T-helper 17 cell (primary cell): ENCODE measurements at regions not wholly inside any gene's neighbourhood (a gene's known extent, or its start where the extent isn't known, plus 50 kb on each side); places are given as distances from the start of the nearest gene placed in this dataset.
A peak's percentile ranks its signal among the peaks of the same experiment; 100 is the strongest.

Experiments used
- ATAC-seq: fragments of 150-1000 bp; cut with Tn5 transposase; 2 replicates; pipeline ENCODE4 v1.10.0; 2021; ENCODE audit warnings: mild to moderate bottlenecking, moderate library complexity
- DNase-seq, 3 donors: peaks; one replicate each; pipeline versions ENCODE4 v3.0.0 to v3.0.0-alpha.2; 2020 to 2021
- H3K9me3 ChIP-seq: one replicate; pipeline ENCODE4 v1.7.0; 2013; ENCODE audit warnings: low read length, mild to moderate bottlenecking; ENCODE audit not compliant: control insufficient read depth, poor library complexity, severe bottlenecking
- H3K27ac Mint-ChIP-seq: one replicate; pipeline ENCODE4 v1.8.0; 2022; ENCODE audit warnings: mild to moderate bottlenecking, moderate library complexity, mixed read lengths
- H3K27me3 Mint-ChIP-seq: one replicate; pipeline ENCODE4 v1.8.0; 2022; ENCODE audit warnings: mixed read lengths
- H3K36me3 Mint-ChIP-seq: one replicate; pipeline ENCODE4 v1.8.0; 2022; ENCODE audit warnings: low read depth, mixed read lengths
- H3K4me1 Mint-ChIP-seq: one replicate; pipeline ENCODE4 v1.8.0; 2022; ENCODE audit warnings: mild to moderate bottlenecking, mixed read lengths
- H3K4me3 Mint-ChIP-seq: one replicate; pipeline ENCODE4 v1.8.0; 2022; ENCODE audit warnings: mild to moderate bottlenecking, moderate library complexity, mixed read lengths

DNA sequence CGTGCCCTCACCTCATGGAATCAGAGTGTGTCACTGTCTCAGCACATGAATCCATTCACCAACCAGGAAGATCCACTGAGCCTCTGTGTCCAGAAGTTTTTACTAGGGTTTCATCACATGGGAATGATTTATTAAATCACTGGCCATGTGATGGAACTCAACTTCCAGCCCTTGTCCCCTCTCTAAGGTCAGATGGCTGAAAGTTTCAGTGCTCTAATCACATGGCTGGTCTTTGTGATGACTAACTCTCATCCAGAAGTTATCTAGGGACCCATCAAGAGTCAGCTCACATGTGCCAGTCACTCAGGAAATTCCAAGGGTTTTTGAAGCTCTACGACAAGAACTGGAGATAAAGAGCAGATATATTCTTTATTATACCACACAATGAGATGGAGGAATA, 140.5 kb upstream of the GYPC start:
- H3K36me3 Mint-ChIP-seq = no peaks in the 10 kb centered on the region
- DNase-seq = no peak
- H3K9me3 ChIP-seq = no peaks in the 10 kb centered on the region
- no peaks in the 10 kb centered on the region for H3K4me1 Mint-ChIP-seq
- H3K27ac Mint-ChIP-seq = no peak overlapping the region
- peaks cover 21% of the 10 kb centered on the region for H3K27me3 Mint-ChIP-seq
- no peak for ATAC-seq
- no peak overlapping the region for H3K4me3 Mint-ChIP-seq

DNA sequence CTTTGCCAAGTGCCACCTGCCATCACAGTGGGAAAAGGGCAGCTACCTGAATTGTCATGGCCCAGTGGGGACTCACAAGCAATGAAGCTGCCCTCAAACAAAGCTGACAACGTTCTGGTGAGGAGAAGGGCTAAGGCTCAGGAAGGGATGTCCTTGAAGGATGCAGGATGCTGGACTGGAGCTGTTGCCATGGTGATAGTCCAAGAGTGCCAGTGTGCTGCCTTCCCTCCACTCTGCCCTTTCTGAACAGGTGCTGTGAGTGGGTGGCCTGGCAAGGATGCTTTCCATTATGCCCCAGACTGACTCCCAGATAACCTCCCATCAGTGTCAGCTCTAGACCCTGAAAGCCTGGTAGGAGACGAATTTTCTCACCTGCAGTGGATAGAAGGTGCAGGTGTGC, 137.8 kb upstream of the GYPC start:
- DNase-seq (no peak), ATAC-seq (no peak)
- no peak overlapping the region for H3K27ac Mint-ChIP-seq
- H3K9me3 ChIP-seq = no peaks in the 10 kb centered on the region
- peaks cover 21% of the 10 kb centered on the region for H3K27me3 Mint-ChIP-seq
- H3K4me1 Mint-ChIP-seq = peaks cover 2% of the 10 kb centered on the region
- H3K36me3 Mint-ChIP-seq = no peaks in the 10 kb centered on the region
- no peak overlapping the region for H3K4me3 Mint-ChIP-seq

DNA sequence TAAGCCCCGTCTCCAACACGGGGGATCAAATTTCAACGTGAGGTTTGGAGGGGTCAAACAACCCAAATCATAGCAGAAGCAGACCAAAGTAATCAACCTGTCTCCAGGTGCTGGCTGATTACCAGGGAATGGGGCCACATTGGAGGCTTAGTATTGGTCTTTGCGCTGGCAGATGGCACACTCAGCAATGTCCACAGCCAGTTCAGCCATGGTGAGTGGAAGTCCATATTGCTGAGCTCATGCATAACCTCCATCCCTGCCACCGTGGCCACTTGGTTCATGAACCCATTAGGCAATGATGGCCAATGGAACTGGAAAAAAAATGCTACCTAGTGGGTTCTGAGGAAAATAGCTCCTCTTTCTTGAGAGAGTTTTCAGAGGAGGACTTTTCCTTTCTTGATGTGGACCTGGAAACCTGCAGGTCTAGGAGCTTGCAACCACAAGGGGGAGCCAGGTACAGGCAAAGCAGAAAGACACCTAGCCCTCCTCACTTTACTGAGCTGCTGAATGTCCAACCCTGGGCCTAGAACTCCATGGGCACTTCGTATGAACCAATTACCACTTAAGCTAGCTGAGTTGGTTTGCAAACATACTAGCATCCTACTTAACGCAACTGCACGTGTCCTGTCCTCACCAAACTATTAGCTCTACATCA, 128.0 kb upstream of the GYPC start:
- H3K4me1 Mint-ChIP-seq = peaks cover 4% of the 10 kb centered on the region
- DNase-seq = peak; percentile 37 to 63 (median 42)

DNA sequence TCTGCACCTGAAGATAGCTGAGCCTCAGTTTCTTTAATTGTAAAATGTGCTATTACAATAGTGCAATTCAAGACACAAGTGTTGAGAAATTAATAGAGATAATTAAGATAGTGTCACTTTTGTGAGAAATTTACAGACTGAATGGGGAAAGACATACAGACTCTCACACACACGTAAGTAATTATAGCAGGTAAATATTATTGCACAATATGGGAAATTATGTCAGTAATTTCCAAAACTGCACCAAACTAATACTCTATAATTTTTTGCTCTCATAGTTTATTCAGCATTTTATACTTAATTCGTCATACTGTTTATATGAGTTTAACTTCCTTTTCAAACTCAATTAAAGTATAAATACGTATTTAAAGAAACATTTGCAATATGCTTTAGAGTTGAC, 124.9 kb upstream of the GYPC start:
- H3K36me3 Mint-ChIP-seq = peaks cover 4% of the 10 kb centered on the region
- no peak for ATAC-seq
- H3K4me3 Mint-ChIP-seq = no peak overlapping the region
- no peak for DNase-seq
- H3K4me1 Mint-ChIP-seq = peaks cover 2% of the 10 kb centered on the region
- no peaks in the 10 kb centered on the region for H3K9me3 ChIP-seq
- no peak overlapping the region for H3K27ac Mint-ChIP-seq
- H3K27me3 Mint-ChIP-seq = peaks cover 37% of the 10 kb centered on the region

More for the DNA sequence above, 128.0 kb upstream of the GYPC start:
- H3K4me3 Mint-ChIP-seq = no peak overlapping the region
- peak; percentile 73 for ATAC-seq
- H3K27ac Mint-ChIP-seq = no peak overlapping the region
- no peaks in the 10 kb centered on the region for H3K36me3 Mint-ChIP-seq
- H3K9me3 ChIP-seq = no peaks in the 10 kb centered on the region
- H3K27me3 Mint-ChIP-seq = peaks cover 14% of the 10 kb centered on the region

DNA sequence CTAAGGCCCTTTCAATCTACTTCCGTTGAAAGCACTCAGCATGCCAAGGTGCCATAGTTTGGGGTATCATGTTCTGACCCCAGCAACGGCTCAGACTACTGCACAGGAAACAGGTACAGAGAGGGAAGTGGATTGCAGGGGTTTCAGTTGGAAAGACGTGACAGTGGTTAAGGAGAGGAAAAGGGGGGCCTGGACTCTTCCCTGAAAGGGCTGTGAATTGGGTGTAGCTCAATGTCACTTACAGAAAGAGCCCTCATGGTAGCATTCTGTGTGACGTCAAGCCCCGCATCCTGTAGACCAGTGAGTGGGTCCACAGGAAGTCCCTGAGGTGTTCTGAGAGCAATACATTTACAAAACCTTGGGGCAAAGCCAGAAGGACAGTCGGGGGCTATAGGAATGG, 121.5 kb upstream of the GYPC start:
- H3K4me3 Mint-ChIP-seq = no peak overlapping the region
- H3K9me3 ChIP-seq = no peaks in the 10 kb centered on the region
- peaks cover 3% of the 10 kb centered on the region for H3K4me1 Mint-ChIP-seq
- H3K36me3 Mint-ChIP-seq = peaks cover 6% of the 10 kb centered on the region
- ATAC-seq (no peak), DNase-seq (no peak)
- H3K27ac Mint-ChIP-seq = no peak overlapping the region
- H3K27me3 Mint-ChIP-seq = peaks cover 47% of the 10 kb centered on the region

DNA sequence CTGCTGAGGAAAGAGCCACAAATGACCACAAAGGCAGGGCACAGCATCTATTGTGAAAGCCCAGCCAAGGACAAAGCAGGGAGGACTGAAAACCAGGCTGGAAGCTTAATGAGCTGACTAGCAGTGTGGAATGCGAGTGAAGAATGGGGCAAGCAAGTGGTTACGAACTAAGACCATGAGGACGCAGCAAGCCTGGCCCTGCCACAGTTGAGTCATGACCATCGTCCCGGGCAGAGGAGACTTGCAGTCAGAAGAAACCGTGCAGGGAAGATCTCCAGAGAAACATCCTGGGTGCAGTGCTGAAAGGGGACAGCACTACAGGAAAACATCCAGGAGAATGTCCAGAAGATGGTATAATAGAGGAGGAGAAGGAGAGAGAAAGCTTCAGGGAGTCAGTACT, 120.5 kb upstream of the GYPC start:
- Mint-ChIP-seq H3K4me3 (no peak overlapping the region), H3K27me3 (peaks cover 47% of the 10 kb centered on the region), H3K27ac (no peak overlapping the region), H3K4me1 (peaks cover 3% of the 10 kb centered on the region), H3K36me3 (peaks cover 6% of the 10 kb centered on the region)
- H3K9me3 ChIP-seq = no peaks in the 10 kb centered on the region
- ATAC-seq = no peak
- no peak for DNase-seq

DNA sequence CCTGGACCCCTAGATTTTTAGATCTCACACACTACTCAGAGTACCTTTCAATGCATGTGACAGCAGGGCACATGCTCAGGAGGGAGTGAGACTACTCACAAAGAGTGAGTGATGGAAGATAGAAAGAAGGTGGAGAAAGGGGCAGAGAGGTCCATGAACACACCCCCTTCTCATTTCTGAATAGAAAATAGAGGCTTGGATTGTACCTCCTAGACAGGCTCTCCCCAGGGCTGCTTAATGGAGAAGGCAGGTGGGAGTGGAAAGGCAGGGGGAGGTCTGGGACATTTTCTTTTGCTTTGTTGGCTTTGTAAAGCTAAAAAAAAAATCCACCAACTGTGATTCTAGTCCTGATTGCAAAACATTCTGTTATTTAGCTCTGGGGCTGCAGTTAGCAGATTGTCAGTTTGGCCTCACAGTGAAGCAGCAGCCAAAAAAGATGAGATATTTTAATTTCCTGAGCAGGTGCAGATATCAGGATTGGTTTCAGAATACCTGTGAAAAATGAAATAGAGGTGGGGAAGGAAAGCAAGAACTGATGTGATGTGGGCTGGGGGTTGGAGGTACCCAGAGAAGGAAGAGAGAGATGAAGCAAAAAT, 119.3 kb upstream of the GYPC start:
- H3K36me3 Mint-ChIP-seq = peaks cover 6% of the 10 kb centered on the region
- DNase-seq (no peak), ATAC-seq (no peak)
- H3K27ac Mint-ChIP-seq = peak overlapping the region; percentile 79
- H3K4me1 Mint-ChIP-seq = peaks cover 3% of the 10 kb centered on the region
- peaks cover 3% of the 10 kb centered on the region for H3K9me3 ChIP-seq
- H3K27me3 Mint-ChIP-seq = peaks cover 45% of the 10 kb centered on the region
- no peak overlapping the region for H3K4me3 Mint-ChIP-seq

DNA sequence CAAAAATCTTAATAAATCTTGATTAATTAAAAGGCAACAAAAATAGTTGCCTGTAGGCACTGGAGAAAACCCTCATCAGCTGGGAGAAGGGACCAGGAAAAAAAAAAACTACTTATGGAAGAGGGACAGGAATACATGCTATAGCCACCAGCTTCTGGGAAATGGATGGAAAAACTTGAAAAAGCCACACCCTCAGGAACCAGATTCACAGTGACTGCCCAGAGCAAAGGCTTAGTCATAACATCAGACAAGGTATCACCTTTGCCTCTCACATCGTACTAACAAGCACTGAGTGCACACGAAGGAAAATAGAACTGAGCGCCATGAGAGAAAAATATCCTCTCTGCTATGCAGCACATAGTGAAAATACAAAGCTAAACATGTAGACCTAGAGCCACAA, 116.9 kb upstream of the GYPC start:
- no peak for DNase-seq
- H3K27ac Mint-ChIP-seq = no peak overlapping the region

DNA sequence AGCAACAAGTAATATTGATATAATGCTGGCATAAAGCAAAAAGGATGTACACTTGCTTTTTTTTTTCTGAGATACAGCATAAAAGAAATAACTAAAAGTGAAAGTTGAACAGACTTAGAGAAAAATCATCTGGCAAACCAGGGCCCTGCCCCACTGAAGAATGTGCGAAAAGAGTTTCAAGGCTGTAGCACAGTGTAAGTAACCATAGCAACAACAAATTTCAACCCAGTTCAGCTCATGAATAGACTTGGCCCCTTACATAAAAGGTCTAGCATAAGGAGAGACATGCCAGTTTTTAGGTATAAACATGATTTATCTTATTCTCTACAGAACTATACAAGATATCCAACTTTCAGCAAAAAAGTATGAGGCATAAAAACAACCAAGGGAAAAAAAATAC, 113.7 kb upstream of the GYPC start:
- DNase-seq = no peak
- Mint-ChIP-seq H3K27ac (no peak overlapping the region), H3K4me3 (no peak overlapping the region), H3K27me3 (no peaks in the 10 kb centered on the region), H3K36me3 (no peaks in the 10 kb centered on the region), H3K4me1 (no peaks in the 10 kb centered on the region)
- ATAC-seq = no peak
- H3K9me3 ChIP-seq = peaks cover 5% of the 10 kb centered on the region

More for the DNA sequence above, 116.9 kb upstream of the GYPC start:
- H3K9me3 ChIP-seq = peaks cover 5% of the 10 kb centered on the region
- peaks cover 3% of the 10 kb centered on the region for H3K4me1 Mint-ChIP-seq
- H3K27me3 Mint-ChIP-seq = peaks cover 29% of the 10 kb centered on the region
- H3K4me3 Mint-ChIP-seq = no peak overlapping the region
- peaks cover 4% of the 10 kb centered on the region for H3K36me3 Mint-ChIP-seq
- no peak for ATAC-seq

DNA sequence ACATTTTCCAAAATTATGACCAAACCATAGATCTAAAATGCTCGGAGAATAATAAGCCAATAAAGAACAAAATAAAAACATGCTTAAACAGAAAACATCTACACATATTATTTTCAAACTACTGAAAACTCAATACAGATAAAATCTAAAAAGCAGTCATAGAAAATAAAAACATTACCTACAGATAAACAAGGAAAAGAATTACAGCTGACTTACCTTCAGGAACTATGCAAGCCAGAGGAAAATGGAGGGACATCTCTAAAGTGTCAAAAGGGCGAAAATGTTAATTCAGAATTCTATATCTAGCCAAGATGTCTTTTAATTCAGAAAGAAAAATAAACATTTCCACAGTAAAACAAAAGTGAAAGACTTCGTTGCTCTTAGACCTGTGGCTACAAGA, 112.9 kb upstream of the GYPC start:
- Mint-ChIP-seq H3K4me1 (no peaks in the 10 kb centered on the region), H3K27ac (no peak overlapping the region), H3K4me3 (no peak overlapping the region), H3K27me3 (no peaks in the 10 kb centered on the region), H3K36me3 (no peaks in the 10 kb centered on the region)
- DNase-seq (no peak), ATAC-seq (no peak)
- peaks cover 5% of the 10 kb centered on the region for H3K9me3 ChIP-seq

DNA sequence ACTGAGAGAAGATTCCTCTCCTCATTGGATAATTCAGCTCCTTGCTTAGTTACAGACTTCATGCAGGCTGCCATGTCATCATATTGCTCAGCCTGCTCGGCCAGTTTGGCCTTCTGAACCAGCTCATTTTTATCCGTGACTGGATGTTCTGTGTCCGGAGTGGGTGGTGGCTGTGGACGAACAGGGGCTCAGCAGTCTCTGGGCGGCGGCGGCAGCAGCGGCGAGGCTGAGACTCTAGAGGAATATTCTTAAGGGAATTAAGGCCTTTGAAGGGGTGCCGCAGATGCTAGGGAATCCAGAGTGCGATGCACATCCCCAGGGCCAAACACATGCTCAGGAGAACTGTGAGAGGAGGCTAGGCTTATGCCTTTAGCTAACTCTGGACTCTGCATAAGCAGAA, 97.9 kb upstream of the GYPC start:
- no peaks in the 10 kb centered on the region for H3K36me3 Mint-ChIP-seq
- H3K4me1 Mint-ChIP-seq = no peaks in the 10 kb centered on the region
- ATAC-seq (no peak), DNase-seq (no peak)
- peaks cover 30% of the 10 kb centered on the region for H3K27me3 Mint-ChIP-seq
- no peaks in the 10 kb centered on the region for H3K9me3 ChIP-seq
- no peak overlapping the region for H3K27ac Mint-ChIP-seq
- H3K4me3 Mint-ChIP-seq = no peak overlapping the region

DNA sequence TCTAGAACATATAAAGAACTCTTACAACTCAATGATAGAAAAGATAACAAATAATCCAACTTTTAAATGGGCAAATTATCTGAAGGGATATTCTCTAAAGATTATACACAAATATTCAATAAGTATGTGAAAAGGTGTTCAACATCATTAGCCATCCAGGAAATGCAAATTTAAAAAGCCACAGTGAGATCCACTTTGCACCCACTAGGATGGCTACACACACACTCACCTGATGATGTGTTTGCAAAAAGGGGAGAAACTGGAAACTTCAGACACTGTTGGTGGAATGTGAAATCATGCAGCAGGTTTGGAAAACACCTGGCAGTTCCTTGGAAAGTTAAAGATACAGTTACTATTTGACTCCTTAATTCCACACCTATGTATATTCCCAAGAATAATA, 87.2 kb upstream of the GYPC start:
- no peak for ATAC-seq
- DNase-seq = no peak
- no peaks in the 10 kb centered on the region for H3K27me3 Mint-ChIP-seq
- H3K4me1 Mint-ChIP-seq = no peaks in the 10 kb centered on the region
- no peaks in the 10 kb centered on the region for H3K9me3 ChIP-seq
- H3K4me3 Mint-ChIP-seq = no peak overlapping the region
- no peak overlapping the region for H3K27ac Mint-ChIP-seq
- H3K36me3 Mint-ChIP-seq = peaks cover 2% of the 10 kb centered on the region

DNA sequence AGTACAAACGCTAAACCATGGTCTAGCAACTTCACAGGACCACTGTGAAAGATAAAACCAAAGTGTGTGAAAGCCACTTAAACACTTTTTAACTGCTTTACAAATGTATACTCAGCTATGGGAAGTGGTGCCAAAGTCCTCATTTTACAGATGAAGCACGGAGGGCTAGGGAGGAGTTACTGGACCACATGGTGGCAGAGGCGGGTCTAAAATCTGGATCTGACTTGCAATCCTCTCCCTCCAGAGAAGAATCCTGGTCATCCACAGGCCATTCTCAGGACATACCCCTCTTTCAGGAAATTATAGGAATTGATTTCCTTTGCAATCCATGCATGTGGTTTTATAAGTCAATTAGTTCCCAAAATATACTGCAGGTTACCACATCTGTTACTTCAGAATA, 84.6 kb upstream of the GYPC start:
- Mint-ChIP-seq H3K4me1 (no peaks in the 10 kb centered on the region), H3K4me3 (no peak overlapping the region), H3K36me3 (no peaks in the 10 kb centered on the region), H3K27me3 (peaks cover 18% of the 10 kb centered on the region), H3K27ac (no peak overlapping the region)
- DNase-seq = no peak
- no peak for ATAC-seq
- no peaks in the 10 kb centered on the region for H3K9me3 ChIP-seq

DNA sequence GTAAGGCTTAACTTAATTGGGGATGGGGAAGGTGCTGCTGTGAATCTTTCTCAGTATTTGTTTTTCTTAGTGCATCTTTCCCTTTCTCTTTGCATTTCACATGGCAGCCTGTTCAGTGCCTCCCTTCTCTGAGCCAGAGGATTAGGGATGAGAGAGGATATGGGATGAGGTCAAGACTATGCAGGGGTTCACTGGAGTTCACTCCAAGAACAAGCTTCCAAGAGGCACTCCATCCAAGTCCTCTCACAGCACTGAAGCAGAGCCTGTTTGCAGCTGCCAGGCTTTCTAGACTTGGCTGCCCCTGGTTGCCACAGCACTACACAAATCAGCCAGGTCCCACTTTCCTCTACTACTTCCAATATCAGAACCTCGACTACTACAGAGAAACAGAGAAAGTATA, 80.3 kb upstream of the GYPC start:
- Mint-ChIP-seq H3K4me3 (no peak overlapping the region), H3K27me3 (peaks cover 23% of the 10 kb centered on the region), H3K36me3 (no peaks in the 10 kb centered on the region), H3K27ac (no peak overlapping the region), H3K4me1 (no peaks in the 10 kb centered on the region)
- ATAC-seq = no peak
- H3K9me3 ChIP-seq = no peaks in the 10 kb centered on the region
- no peak for DNase-seq
